Neuronal stem cell (in vitro differentiated cells): ENCODE measurements at regions not wholly inside any gene's neighbourhood (a gene's known extent, or its start where the extent isn't known, plus 50 kb on each side); places are given as distances from the start of the nearest gene placed in this dataset.
"Not testable (repeated sequence)": the region's sequence is repeated elsewhere in the genome, so short reads cannot be mapped to it uniquely, and the experiment has no call there.

Experiments used
- DNase-seq: peaks from one replicate; pipeline ENCODE4 v3.0.0-alpha.2; 2013; ENCODE audit warnings: low spot score
- H2AFZ ChIP-seq: one replicate; pipeline ENCODE4 v1.6.1; 2013; ENCODE audit warnings: mild to moderate bottlenecking, low read length, inconsistent platforms
- H2AK5ac ChIP-seq: 2 replicates; pipeline ENCODE4 v1.6.1; 2013; ENCODE audit warnings: low read depth, mild to moderate bottlenecking, inconsistent platforms, low read length, moderate library complexity, mixed read lengths
- H2BK120ac ChIP-seq: 2 replicates; pipeline ENCODE4 v1.6.1; 2013; ENCODE audit warnings: low read depth, mild to moderate bottlenecking, inconsistent platforms, low read length, moderate library complexity, mixed read lengths
- H2BK12ac ChIP-seq: one replicate; pipeline ENCODE4 v1.6.1; 2013; ENCODE audit warnings: low read length, inconsistent platforms
- H2BK15ac ChIP-seq: 2 replicates; pipeline ENCODE4 v1.6.1; 2013; ENCODE audit warnings: mild to moderate bottlenecking, low read length, inconsistent platforms, mixed read lengths
- H2BK5ac ChIP-seq: one replicate; pipeline ENCODE4 v1.6.1; 2013; ENCODE audit warnings: inconsistent platforms, mild to moderate bottlenecking, low read length, moderate library complexity
- H3K14ac ChIP-seq: one replicate; pipeline ENCODE4 v1.6.1; 2013; ENCODE audit warnings: low read length, inconsistent platforms
- H3K18ac ChIP-seq: 2 replicates; pipeline ENCODE4 v1.6.1; 2013; ENCODE audit warnings: low read length, inconsistent platforms
- H3K23ac ChIP-seq: 2 replicates; pipeline ENCODE4 v1.6.1; 2013; ENCODE audit warnings: low read depth, mild to moderate bottlenecking, mixed read lengths, low read length, inconsistent platforms; ENCODE audit not compliant: poor library complexity
- H3K27ac ChIP-seq: replicated peaks from 3 replicates; pipeline ENCODE4 v1.5.1; 2013; ENCODE audit warnings: low read length, inconsistent platforms
- H3K27me3 ChIP-seq, 3 experiments: 2 replicates each; pipeline ENCODE4 v1.6.1; 2013; ENCODE audit warnings: low read length in 3 of 3, mild to moderate bottlenecking in 2 of 3, inconsistent platforms in 1 of 3, low read depth in 1 of 3, mixed read lengths in 1 of 3, moderate library complexity in 1 of 3; ENCODE audit not compliant: control insufficient read depth in 3 of 3, insufficient read depth in 3 of 3
- H3K36me3 ChIP-seq, 2 donors: replicated peaks in 1 of 2; 2 replicates each; pipeline ENCODE4 v1.6.1; 2013; ENCODE audit warnings: low read length in 2 of 2; ENCODE audit not compliant: control insufficient read depth in 2 of 2, insufficient read depth in 2 of 2
- H3K4ac ChIP-seq: 2 replicates; pipeline ENCODE4 v1.6.1; 2013; ENCODE audit warnings: inconsistent platforms, mild to moderate bottlenecking, low read length, moderate library complexity
- H3K4me1 ChIP-seq, 2 donors: 1 replicate in 1 of 2; 2 replicates in 1 of 2; pipeline ENCODE4 v1.6.1; 2013; ENCODE audit warnings: low read length in 2 of 2, low read depth in 1 of 2; ENCODE audit not compliant: control insufficient read depth in 2 of 2, insufficient read depth in 1 of 2
- H3K4me2 ChIP-seq: one replicate; pipeline ENCODE4 v1.6.1; 2013; ENCODE audit warnings: mild to moderate bottlenecking, low read length, inconsistent platforms; ENCODE audit not compliant: insufficient read depth, poor library complexity, severe bottlenecking
- H3K4me3 ChIP-seq, 2 donors: 2 replicates each; pipeline ENCODE4 v1.5.1; 2013; ENCODE audit warnings: low read length in 2 of 2, mild to moderate bottlenecking in 2 of 2, inconsistent platforms in 1 of 2, moderate library complexity in 1 of 2
- H3K79me1 ChIP-seq: one replicate; pipeline ENCODE4 v1.6.1; 2013; ENCODE audit warnings: low read depth, mild to moderate bottlenecking, inconsistent platforms, low read length, moderate library complexity
- H3K9ac ChIP-seq: one replicate; pipeline ENCODE4 v1.6.1; 2013; ENCODE audit warnings: mild to moderate bottlenecking, low read depth, low read length, inconsistent platforms; ENCODE audit not compliant: poor library complexity
- H3K9me3 ChIP-seq, 2 donors: replicated peaks in 1 of 2; 2 replicates each; pipeline versions ENCODE3 to v1.6.1; 2013; ENCODE audit warnings: low read length in 2 of 2, mild to moderate bottlenecking in 2 of 2, inconsistent platforms in 1 of 2, low read depth in 1 of 2, mixed read lengths in 1 of 2, moderate library complexity in 1 of 2; ENCODE audit not compliant: control insufficient read depth in 2 of 2, insufficient read depth in 1 of 2
- H4K8ac ChIP-seq: one replicate; pipeline ENCODE4 v1.6.1; 2013; ENCODE audit warnings: low read depth, mild to moderate bottlenecking, inconsistent platforms, low read length, moderate library complexity
- H4K91ac ChIP-seq: one replicate; pipeline ENCODE4 v1.6.1; 2013; ENCODE audit warnings: low read length, low read depth, mild to moderate bottlenecking, inconsistent platforms; ENCODE audit not compliant: poor library complexity
- WGBS, 2 donors: extraction: QIAGEN DNeasy Blood & Tissue Kit; methylation state at CpG; one replicate each; pipeline ENCODE4 v1.1.7; 2013; ENCODE audit warnings: missing lambda C conversion rate in 2 of 2, mixed read lengths in 1 of 2; ENCODE audit not compliant: insufficient read length in 2 of 2, insufficient replicate concordance in 1 of 2; ENCODE audit errors: extremely low coverage in 2 of 2; 5-methylcytosine and 5-hydroxymethylcytosine counted together

GRCh38 chr3:177494216-177494615, 296.9 kb upstream of the TBL1XR1 start:
- no CpG with 5 or more reads among the region's 3 CpGs for WGBS, 2 donors
- H3K27me3 ChIP-seq, result no peaks in the 10 kb centered on the region
- H3K14ac ChIP-seq, result no peak overlapping the region
- DNase-seq, result no peak
- no peak overlapping the region for H2AFZ ChIP-seq
- no peaks in the 10 kb centered on the region for H3K36me3 ChIP-seq
- H3K4me2 ChIP-seq, result no peak overlapping the region
- no peak overlapping the region for H2BK12ac ChIP-seq
- H4K91ac ChIP-seq, result no peak overlapping the region
- no peak overlapping the region for H2BK120ac ChIP-seq
- no peak overlapping the region for H3K18ac ChIP-seq
- no peak overlapping the region for H2BK15ac ChIP-seq
- H2BK5ac ChIP-seq, result no peak overlapping the region
- no peak overlapping the region for H3K4ac ChIP-seq
- no peak overlapping the region for H4K8ac ChIP-seq
- no peak overlapping the region for H3K23ac ChIP-seq
- H3K9ac ChIP-seq, result no peak overlapping the region
- H3K4me1 ChIP-seq, result peaks cover 5 to 13% of the 10 kb centered on the region in 2 donors
- H3K9me3 ChIP-seq, result peaks cover 0 to 5% of the 10 kb centered on the region in 2 donors
- H3K27ac ChIP-seq, result no peak overlapping the region
- no peak overlapping the region for H3K4me3 ChIP-seq
- H2AK5ac ChIP-seq, result no peak overlapping the region
- H3K79me1 ChIP-seq, result no peaks in the 10 kb centered on the region

GRCh38 chr3:177495566-177495965, 298.3 kb upstream of the TBL1XR1 start:
- H3K4me3 ChIP-seq, result no peak overlapping the region
- no peak overlapping the region for H4K91ac ChIP-seq
- H3K14ac ChIP-seq, result no peak overlapping the region
- no peak overlapping the region for H2BK120ac ChIP-seq
- no peak overlapping the region for H3K23ac ChIP-seq
- no peak overlapping the region for H2BK15ac ChIP-seq
- H3K27ac ChIP-seq, result no peak overlapping the region
- no peaks in the 10 kb centered on the region for H3K27me3 ChIP-seq
- no peak overlapping the region for H2AFZ ChIP-seq
- no peak overlapping the region for H3K9ac ChIP-seq
- H3K4ac ChIP-seq, result no peak overlapping the region
- no peak overlapping the region for H2BK12ac ChIP-seq
- H2BK5ac ChIP-seq, result no peak overlapping the region
- no peak overlapping the region for H4K8ac ChIP-seq
- no peak overlapping the region for H2AK5ac ChIP-seq
- H3K4me2 ChIP-seq, result no peak overlapping the region
- H3K18ac ChIP-seq, result no peak overlapping the region
- DNase-seq, result no peak
- H3K79me1 ChIP-seq, result no peaks in the 10 kb centered on the region
- peaks cover 0 to 5% of the 10 kb centered on the region in 2 donors for H3K9me3 ChIP-seq
- H3K36me3 ChIP-seq, result no peaks in the 10 kb centered on the region
- peaks cover 5 to 13% of the 10 kb centered on the region in 2 donors for H3K4me1 ChIP-seq

- no peaks in the 10 kb centered on the region for H3K79me1 ChIP-seq
- H3K9me3 ChIP-seq, result peaks cover 0 to 2% of the 10 kb centered on the region in 2 donors
- no peaks in the 10 kb centered on the region for H3K27me3 ChIP-seq
- no peak overlapping the region for H3K4ac ChIP-seq
- no peak overlapping the region for H4K91ac ChIP-seq
- H4K8ac ChIP-seq, result no peak overlapping the region
- DNase-seq, result no peak
- H2BK5ac ChIP-seq, result no peak overlapping the region
- H3K36me3 ChIP-seq, result no peaks in the 10 kb centered on the region
- no peaks in the 10 kb centered on the region for H3K4me1 ChIP-seq
- peak overlapping the region; percentile 25 for H2AFZ ChIP-seq
- H3K18ac ChIP-seq, result no peak overlapping the region
- H3K9ac ChIP-seq, result no peak overlapping the region
- H2AK5ac ChIP-seq, result no peak overlapping the region
- H2BK120ac ChIP-seq, result no peak overlapping the region
- no peak overlapping the region for H3K27ac ChIP-seq
- no peak overlapping the region for H2BK15ac ChIP-seq
- no CpG with 5 or more reads among the region's 5 CpGs for WGBS, 2 donors
- no peak overlapping the region for H3K14ac ChIP-seq
- no peak overlapping the region for H2BK12ac ChIP-seq
- no peak overlapping the region for H3K4me2 ChIP-seq
- H3K4me3 ChIP-seq, result no peak overlapping the region
- no peak overlapping the region for H3K23ac ChIP-seq
Measured at GRCh38 chr3:177498037-177498857, 301.0 kb upstream of the TBL1XR1 start.

- H3K27ac ChIP-seq, H2BK120ac ChIP-seq, H4K91ac ChIP-seq, H3K4me1 ChIP-seq, H3K18ac ChIP-seq, H3K4ac ChIP-seq, H3K4me3 ChIP-seq, H2BK5ac ChIP-seq, H4K8ac ChIP-seq, H2BK15ac ChIP-seq, H2AK5ac ChIP-seq, H3K27me3 ChIP-seq, DNase-seq, H3K36me3 ChIP-seq, H2BK12ac ChIP-seq, H2AFZ ChIP-seq, H3K79me1 ChIP-seq, H3K23ac ChIP-seq, H3K14ac ChIP-seq, H3K9me3 ChIP-seq, H3K9ac ChIP-seq, H3K4me2 ChIP-seq: not testable (repeated sequence)
- WGBS, 2 donors, result no CpG with 5 or more reads among the region's 2 CpGs
Measured at GRCh38 chr3:177499039-177499438, 301.8 kb upstream of the TBL1XR1 start.
